Sciatic nerve (tissue), 2 donors: ENCODE measurements at regions not wholly inside any gene's neighbourhood (a gene's known extent, or its start where the extent isn't known, plus 50 kb on each side); places are given as distances from the start of the nearest gene placed in this dataset.

Source experiments
- ATAC-seq: fragments of 200-7000 bp; cut with Tn5 transposase; one replicate; pipeline ENCODE4 v1.9.1; 2020; ENCODE audit warnings: mild to moderate bottlenecking, moderate library complexity
- DNase-seq: peaks from one replicate; pipeline ENCODE4 v3.0.0-alpha.2; 2020; ENCODE audit warnings: low spot score
- intact Hi-C: fragments of 100-400 bp; cut with DNase I; formaldehyde crosslinking; loops from one replicate; pipeline ENCODE4 v1.14.2; 2022
- donor health status: DM: no; HTN: no; CAD: no.
- donor health status: DM: no; HTN: no; CAD: no.

DNA sequence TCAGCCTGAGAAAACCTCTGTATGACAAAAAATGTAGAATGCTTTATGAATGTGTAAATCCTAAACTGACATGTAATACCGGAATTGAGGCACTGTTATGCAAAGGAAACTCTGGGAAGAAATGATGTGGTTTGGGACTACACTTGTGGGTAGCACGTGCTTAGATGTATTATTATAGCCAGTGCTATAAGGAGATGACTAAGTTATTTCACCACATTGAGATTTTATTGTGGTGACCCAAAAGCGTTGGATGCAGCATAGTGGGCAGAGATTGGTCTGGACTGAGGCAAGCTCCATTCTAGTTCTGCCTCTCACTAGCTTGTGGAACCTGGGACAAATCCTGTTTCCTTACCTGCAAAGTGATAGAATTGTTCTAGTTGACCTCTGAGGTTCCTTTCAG is 172.2 kb downstream of the SNAPC1 start:
- intact Hi-C loops = no loop called here
- no peak for ATAC-seq
- no peak for DNase-seq

DNA sequence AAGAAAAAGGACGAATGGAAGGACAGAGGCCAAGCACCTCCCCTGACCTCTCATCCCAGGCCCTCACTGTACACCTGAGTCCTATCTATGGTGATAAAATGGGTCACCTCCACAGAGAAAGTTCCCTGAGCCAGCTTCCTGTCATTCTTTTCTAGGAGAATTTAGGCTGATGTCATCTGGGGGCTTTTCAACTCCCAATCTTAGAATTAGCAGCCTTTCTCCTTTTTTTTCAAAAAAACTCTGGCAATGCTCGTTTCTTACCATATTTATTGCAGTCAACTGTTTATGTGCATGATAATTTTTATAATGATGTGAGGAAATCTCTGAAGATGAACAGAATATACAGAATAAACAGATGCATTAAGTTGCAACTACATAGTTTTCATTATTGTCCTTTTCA is 177.6 kb downstream of the SNAPC1 start:
- intact Hi-C loops = no loop called here
- no peak for ATAC-seq
- no peak for DNase-seq

DNA sequence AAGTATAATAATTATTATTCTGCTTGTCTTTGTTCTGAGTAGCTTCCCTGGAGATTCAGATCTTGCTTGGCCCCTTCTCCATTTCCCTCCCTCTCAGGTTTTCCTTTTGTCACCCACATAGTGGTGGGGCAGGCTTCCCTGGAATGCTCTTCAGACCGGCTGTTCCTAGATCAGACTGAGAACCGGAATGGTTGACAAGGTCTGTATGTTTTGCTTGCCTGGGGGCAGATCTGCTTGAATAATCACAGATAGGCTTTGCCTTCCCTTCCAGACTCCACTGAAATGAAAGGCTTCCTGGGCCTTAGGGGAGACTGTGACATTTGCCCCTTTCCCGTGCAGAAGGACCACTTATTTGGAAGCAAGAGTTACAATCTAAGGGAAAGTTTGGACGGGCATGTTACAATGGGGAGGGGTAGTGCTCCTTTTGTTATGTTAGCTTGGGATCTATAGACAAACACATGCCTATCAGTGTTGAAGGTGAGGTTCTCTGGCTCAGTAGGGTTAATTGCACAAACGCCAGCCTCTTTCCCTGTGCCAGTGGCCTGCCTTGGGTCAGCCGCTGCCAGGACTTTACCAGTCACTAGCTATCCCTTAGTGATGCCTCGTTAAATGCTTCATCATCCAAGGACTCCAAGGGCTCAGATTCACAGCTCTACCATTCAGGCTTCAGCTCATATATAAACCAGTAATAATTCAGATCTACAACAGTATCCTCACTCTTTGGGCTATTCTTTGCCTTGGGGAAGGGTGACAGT is 178.6 kb downstream of the SNAPC1 start:
- DNase-seq (no peak), ATAC-seq (no peak)
- intact Hi-C loops = no loop called here

DNA sequence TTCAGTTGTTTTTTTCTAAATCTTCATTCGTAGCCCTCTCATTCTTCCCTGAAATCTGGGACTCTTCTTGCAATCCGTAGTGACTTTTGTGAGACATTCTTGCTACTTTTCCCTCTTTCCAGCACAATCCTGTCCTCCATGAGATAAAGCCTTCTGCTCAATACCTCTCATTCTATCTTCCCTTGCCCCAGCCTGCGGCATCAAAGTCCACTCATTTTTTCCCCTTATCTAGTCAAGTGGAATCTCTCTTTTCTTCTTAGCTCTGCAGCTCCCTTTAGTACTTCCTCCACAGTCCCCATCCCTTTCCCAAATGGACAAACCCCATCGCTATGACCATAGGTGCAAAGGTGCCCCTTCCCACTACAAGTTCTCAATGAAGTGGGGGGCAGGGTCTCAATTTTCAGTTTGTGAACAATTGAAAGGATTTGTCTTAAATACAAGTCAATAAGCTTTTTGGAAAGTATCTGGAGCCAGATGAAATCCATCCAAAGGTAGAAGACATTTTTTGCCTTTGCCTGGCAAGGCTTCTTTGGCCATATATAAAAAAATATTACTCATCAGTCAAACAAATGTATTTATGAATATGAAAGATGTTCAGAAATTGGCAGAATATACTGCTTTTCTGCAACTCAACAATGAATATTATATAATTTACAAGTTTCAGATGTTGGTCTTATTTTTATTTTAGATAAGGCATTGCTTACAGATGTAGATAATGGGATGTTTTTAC is 179.4 kb downstream of the SNAPC1 start:
- no peak for ATAC-seq

DNA sequence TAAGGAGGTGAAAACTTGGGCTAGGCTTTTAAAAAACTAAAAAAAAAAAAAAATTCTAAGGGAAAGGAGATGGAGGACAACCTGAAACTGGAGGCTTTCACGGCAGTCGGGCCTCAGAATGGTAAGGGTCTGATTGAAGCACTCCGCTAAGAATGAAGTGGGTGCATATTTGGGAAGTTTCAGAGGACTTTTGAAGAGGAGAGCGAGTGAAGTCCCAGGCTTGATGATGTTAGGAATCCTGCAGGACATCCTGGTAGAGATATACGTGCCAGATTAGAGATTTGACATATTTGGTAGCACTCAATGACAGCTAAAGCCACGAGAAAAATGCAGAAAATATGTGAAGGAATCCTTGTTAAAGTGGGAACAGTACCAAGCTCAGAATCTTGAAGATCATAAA is 186.2 kb downstream of the SNAPC1 start:
- DNase-seq (no peak), ATAC-seq (no peak)
- intact Hi-C loops = no loop called here

More for the DNA sequence above, 179.4 kb downstream of the SNAPC1 start:
- intact Hi-C loops = no loop called here
- DNase-seq = no peak

DNA sequence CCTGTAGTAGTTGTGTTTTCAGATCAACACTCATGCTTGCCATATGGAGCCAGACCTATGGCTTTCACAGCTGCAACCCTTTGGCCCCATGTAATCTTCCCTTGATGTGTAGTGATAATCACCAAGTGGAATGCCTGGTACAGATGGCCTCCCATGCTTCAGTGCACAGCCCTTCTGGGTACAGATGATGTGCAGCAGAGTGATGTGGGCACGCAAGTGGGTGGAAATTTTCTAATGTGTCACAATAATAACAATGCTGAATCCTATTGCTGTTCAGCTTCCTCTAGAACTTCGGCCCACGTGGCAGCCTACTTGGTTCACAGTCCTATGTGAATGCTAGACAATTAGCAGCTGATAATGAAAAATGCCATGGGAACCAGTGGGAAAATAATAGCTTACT is 188.1 kb downstream of the SNAPC1 start:
- DNase-seq = no peak
- intact Hi-C loops = no loop called here
- ATAC-seq = no peak

DNA sequence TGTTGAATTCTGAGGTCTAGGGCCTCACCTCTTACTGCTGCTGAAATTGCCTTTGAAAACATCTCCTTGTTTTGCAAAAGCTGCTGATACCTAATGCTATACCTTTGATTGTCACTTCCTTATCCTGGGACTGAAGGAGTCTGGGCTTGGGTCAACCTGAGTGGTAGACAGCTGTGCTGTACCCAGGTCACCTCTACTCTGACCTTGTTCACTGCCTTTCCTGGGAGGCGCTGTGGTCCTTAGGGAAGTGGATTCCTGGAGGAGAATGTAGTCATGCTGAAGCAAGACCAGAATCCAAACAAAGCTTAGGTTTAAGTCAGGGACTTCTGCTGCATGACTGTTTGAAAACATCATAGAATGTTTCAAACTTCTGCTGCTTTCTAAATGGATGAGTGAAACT is 191.4 kb downstream of the SNAPC1 start:
- intact Hi-C loops = no loop called here
- DNase-seq = no peak
- ATAC-seq = no peak

DNA sequence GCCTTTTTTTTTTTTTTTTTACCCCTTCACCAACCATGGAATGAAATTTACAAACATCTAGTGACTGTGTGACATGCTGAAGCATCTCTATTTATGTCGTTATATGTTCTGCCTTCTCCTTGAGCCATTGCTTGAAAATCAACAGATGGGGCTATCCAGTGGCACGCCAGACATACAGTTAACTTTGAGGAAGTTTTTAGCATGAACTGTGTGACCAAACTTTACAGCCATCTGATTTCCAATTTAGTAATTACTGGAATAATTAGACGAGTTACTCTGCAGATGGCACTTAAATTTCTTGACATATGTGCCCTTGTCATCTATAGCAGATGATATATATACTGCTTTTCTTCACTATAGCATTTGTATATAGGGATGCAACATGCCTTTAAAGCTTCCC is 192.1 kb downstream of the SNAPC1 start:
- no peak for DNase-seq
- intact Hi-C loops = no loop called here
- ATAC-seq = no peak

DNA sequence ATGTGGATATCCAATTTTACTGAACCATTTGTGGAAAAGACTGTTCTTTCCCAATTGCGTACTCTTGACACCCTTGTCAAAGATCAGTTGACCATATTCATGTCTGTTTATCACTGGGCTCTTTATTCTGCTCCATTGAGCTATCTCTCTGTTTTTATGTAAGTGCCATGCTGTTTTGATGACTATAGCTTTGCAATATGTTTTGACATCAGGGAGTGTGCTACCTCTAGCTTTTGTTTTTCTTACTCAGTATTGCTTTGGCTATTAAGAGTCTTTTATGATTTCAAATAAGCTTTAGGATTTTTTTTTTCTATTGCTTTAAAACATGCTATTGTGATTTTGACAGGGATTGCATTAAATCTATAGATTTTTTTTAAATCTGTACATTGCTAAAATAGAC is 194.3 kb downstream of the SNAPC1 start:
- no peak for DNase-seq
- ATAC-seq = no peak
- intact Hi-C loops = no loop called here

DNA sequence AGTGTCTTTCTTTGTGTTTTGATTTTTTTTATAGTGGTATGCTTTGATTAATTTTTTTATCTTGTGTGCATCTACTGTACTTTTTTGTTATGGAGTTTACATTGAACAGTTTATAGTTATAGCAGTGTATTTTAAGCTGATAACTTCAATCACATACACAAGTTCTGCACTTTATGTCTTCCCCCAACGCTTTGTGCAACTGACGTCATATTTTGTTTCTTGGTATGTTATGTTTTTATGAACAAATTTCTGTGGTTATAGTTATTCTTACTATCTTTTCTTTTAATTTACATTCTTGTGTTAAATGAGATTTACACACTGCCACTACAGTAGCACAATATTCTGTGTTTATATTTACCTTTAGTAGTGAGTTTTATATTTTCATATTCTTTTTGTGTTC is 197.1 kb downstream of the SNAPC1 start:
- ATAC-seq = no peak
- intact Hi-C loops = no loop called here
- no peak for DNase-seq

DNA sequence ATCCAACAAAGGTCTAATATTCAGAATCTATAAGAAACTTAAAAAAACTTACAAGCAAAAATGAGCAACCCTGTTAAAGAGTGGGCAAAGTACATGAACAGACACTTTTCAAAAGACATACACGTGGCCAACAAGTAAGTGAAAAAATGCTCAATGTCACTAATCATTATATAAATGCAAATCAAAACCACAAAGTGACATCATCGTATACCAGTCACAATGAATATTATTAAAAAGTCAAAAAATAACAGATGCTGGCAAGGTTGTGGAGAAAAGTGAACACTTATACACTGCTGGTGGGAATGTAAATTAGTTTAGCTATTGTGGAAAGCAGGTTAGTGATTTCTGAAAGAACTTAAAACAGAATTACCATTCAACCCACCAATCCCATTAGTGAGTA is 199.1 kb downstream of the SNAPC1 start:
- DNase-seq (no peak), ATAC-seq (no peak)
- intact Hi-C loops = no loop called here

DNA sequence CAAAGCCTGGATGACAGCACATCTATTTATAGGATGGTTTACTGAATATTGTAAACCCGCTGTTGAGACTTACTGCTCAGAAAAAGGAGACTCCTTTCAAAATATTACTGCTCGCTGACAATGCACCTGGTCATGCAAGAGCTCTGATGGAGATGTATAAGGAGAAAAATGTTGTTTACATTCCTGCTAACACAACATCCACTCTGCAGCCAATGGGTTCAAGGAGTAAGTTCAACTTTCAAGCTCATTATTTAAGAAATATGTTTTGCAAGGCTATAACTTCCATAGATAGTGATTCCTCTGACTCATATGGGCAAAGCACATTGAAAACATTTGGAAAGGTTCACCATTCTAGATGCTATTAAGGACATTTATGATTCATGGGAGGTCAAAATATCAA is 201.7 kb downstream of the SNAPC1 start:
- DNase-seq = no peak
- no peak for ATAC-seq
- intact Hi-C loops = no loop called here

DNA sequence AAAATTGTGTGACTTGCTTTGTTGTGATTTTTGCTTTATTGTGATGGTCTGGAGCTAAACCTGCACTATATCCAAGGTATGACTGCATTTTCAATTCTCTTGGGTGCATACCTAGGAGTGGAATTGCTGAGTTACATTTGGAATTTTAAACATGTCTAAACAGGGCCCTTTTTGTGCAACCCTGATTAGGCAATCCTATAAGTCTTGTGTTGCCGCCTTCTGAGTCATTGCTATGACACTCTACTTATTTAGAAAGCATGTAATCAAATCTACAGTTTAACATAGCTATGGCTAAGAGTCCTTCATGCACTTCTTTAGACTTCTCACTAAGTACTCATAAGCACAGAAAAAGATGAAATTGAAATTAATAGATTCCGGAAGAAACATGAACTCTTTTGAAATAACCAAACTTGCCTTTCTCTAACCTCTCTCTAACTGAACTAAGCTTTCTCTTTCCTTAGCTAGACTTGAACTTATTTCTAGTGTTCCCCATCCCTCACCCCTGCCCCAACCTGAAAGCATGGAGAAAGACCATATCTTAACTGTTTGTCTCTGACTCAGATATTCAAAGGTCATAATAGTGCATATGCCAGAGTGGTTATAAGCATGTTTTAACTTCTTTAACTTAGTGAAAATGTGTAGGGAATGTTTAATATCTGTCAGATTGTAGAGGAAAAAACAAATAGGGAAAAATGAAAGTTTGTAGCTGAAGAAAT is 203.0 kb downstream of the SNAPC1 start:
- DNase-seq (no peak), ATAC-seq (no peak)
- intact Hi-C loops = no loop called here

DNA sequence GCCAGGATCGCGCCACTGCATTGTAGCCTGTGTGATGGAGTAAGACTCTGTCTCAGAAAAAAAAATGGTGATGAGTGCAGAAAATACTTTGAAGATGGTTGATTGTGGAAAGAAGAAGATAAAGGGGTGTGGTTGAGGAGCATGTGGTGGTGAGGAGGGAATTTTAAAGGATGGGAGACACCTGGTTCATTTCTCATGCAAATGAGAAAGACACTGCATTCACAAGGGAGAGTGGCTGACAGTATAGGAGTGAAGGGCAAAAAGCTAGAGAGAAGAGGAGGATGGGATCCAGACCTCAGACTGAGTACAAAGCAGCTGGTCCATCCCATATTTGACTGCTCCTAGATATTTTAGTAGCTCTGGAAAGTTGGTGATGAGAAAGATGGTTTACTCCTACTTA is 206.0 kb downstream of the SNAPC1 start:
- intact Hi-C loops = no loop called here
- DNase-seq = no peak
- ATAC-seq = no peak

DNA sequence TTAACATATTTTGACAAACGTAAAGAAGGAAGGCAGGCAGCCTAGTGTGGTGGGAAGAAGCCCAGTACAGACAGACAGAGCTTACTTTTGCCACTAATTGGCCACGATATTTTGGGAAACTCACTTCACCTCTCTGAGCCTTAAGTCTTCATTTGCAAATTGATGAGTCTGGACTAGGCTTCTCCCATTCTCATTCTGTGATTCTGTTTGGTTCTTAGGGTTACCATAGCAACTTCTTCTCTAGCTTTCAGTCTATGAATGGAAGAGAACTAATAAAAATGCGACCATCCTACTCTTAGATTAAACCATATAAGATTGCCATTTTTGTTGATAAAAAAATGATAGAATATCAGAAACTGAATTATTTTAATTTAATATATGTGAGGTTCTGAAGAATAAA is 210.5 kb downstream of the SNAPC1 start:
- intact Hi-C loops = no loop called here
- DNase-seq = no peak
- no peak for ATAC-seq

DNA sequence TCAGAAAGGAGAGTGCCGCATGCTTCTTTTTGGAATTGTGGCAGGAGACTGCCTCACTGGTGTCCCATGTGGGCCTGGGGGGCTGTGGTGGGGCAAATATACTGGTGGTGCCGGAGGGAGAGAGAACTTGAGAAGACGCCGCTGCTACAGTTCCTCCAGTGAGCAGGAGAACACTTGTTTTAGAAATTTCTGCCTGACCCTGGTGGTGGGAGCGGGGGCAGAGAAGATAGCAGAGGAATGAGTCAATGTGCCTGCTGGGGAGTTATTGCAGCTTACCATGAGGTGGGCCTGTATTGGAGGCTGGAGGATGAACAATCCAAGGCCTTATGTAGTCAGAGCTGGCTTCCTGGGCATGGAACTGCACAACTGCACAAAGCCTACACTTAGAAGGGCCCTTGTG is 211.8 kb downstream of the SNAPC1 start:
- intact Hi-C loops = no loop called here
- no peak for DNase-seq
- ATAC-seq = no peak

DNA sequence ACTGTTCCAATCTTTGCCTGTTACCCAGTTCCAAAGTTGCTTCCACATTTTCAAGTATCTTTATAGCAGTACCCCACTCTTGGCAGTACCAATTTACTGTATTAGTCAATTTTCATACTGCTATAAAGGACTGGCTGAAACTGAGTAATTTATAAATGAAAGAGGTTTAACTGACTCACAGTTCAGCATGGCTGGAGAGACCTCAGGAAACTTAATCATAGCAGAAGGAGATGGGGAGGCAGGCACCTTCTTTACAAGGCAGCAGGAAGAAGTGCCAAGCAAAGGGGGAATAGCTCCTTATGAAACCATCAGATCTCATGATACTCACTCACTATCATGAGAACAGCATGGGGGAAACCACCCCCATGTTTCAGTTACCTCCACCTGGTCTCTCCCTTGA is 215.0 kb downstream of the SNAPC1 start:
- no peak for DNase-seq
- intact Hi-C loops = no loop called here
- no peak for ATAC-seq

DNA sequence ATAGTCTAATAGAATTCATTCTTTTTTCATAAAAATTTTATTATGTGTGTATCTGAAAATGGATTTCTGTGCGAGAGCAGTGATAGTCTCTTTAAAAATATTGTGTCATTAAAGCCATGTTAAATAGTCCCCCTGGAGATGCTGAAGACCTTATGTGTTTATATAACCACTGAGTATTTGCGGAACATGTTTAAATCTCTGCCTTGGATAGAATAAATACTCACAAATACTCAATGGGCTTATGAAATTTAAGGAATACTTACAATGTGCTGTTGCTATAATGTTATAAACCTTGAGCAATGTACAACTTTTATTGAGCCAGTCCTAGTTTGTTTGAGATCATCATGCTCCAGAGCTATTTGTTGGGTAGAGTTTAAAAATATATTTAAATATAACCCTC is 226.0 kb downstream of the SNAPC1 start:
- DNase-seq (no peak), ATAC-seq (no peak)
- intact Hi-C loops = no loop called here

DNA sequence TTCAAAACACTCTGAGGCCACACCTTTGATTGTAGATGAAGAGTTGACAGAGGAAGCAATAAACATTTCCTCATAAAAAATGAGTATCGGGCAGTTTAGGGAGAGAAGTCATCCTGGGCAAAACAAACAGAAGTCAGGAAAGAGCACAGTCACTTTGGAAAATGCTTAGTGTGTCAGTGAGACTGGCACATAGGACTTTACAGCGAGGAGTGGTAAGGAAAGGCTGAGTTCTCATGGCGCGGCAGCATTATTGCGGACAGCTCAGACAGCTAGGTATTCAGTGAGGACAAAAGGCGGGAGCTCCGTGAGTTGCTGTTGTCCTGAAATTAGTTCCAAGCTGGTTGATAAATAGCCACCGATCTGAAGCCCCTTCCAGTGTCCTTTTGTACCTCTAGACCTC is 229.9 kb downstream of the SNAPC1 start:
- no peak for DNase-seq
- intact Hi-C loops = no loop called here
- no peak for ATAC-seq

DNA sequence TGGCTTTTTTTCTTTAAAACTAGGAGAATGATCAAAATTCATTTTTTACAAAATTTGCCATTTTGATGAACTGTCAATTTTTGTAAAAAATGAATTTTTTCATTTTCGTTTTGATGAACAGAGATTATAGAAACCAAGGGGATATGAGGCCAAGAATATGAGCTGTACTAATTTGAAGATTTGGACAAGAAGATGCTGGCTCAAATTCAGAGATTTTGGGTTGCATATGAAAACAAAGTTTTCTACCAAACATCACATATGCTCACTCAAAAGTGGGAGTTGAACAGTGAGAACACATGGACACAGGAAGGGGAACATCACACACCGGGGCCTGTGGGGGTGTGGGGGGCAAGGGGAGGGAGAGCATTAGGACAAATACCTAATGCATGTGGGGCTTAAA is 230.7 kb downstream of the SNAPC1 start:
- ATAC-seq (no peak), DNase-seq (no peak)
- intact Hi-C loops = no loop called here
